Kidney (tissue), 13 donors: ENCODE measurements at regions not wholly inside any gene's neighbourhood (a gene's known extent, or its start where the extent isn't known, plus 50 kb on each side); places are given as distances from the start of the nearest gene placed in this dataset.
A peak's percentile ranks its signal among the peaks of the same experiment; 100 is the strongest.

Experiments
- DNase-seq, 5 donors: peaks; one replicate each; pipeline ENCODE4 v3.0.0-alpha.2; 2013 to 2020
- FAIRE-seq: peaks from 2 replicates; lab custom pipeline; 2012; peaks lifted over from hg19 to GRCh38; lab: Jason Lieb, UNC
- H3K27ac ChIP-seq, 2 donors: one replicate each; pipeline ENCODE4 v1.7.0; 2013; ENCODE audit warnings: low read depth in 2 of 2, low read length in 2 of 2, inconsistent platforms in 1 of 2
- H3K27me3 ChIP-seq: one replicate; pipeline ENCODE4 v1.7.1; 2013; ENCODE audit warnings: low read length, inconsistent platforms; ENCODE audit not compliant: control insufficient read depth, insufficient read depth
- H3K36me3 ChIP-seq, 3 donors: one replicate each; pipeline versions ENCODE4 v1.7.0 to v1.7.1; 2013; ENCODE audit warnings: low read length in 3 of 3, control low read depth in 1 of 3, inconsistent platforms in 1 of 3; ENCODE audit not compliant: insufficient read depth in 3 of 3, control insufficient read depth in 2 of 3
- H3K4me1 ChIP-seq, 3 donors: one replicate each; pipeline versions ENCODE4 v1.7.0 to v1.7.1; 2013; ENCODE audit warnings: low read length in 3 of 3, inconsistent platforms in 1 of 3, low read depth in 1 of 3; ENCODE audit not compliant: control insufficient read depth in 2 of 3, insufficient read depth in 2 of 3
- H3K4me3 ChIP-seq, 3 donors: one replicate each; pipeline versions ENCODE4 v1.7.0 to v1.8.1; 2013; ENCODE audit warnings: low read length in 3 of 3, control low read depth in 1 of 3, inconsistent platforms in 1 of 3
- H3K9ac ChIP-seq, 3 donors: one replicate each; pipeline versions ENCODE4 v1.7.0 to v1.7.1; 2013; ENCODE audit warnings: low read length in 3 of 3, control low read depth in 1 of 3, inconsistent platforms in 1 of 3
- H3K9me3 ChIP-seq, 3 donors: one replicate each; pipeline versions ENCODE4 v1.7.0 to v1.7.1; 2013; ENCODE audit warnings: low read length in 3 of 3, control low read depth in 1 of 3, inconsistent platforms in 1 of 3; ENCODE audit not compliant: control insufficient read depth in 2 of 3, insufficient read depth in 1 of 3
- intact Hi-C: fragments of 100-400 bp; cut with DNase I; formaldehyde crosslinking; loops from one replicate; pipeline ENCODE4 v1.11.1; 2022
- TF ChIP-seq, protein P1 (sequence below): IDR thresholded peaks from 3 replicates; pipeline ENCODE4 v1.5.1; 2012; ENCODE audit warnings: mild to moderate bottlenecking, moderate library complexity, borderline replicate concordance; ENCODE audit not compliant: insufficient read depth; ENCODE audit errors: extremely low read depth
- donor health status: control.
- donor health status: control.
- donor health status: control.
- donor health status: control.
- donor health status: control.
- donor health status: DM: yes; HTN: yes; CAD: no.
- donor health status: Normal renal cell carcinoma (clear cell type).

DNA sequence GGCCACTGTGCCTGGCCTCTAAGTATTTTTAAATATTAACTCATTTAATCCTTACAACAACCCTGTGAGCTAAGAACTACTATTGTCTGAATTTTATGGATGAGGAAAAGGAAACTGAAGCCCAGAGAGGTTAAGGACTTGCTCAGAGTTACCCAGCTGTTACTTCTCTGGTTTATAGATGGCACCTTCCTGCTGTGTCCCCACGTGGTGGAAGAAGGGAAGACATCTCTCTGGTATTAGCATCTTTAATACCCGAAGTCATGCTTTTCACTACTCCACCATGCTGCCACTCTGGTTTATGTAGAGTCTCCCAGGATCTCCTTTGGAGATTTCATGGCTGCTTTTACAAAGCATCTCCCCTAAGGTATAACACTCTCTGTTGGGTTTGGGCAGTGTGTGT lies 105.5 kb upstream of the MKLN1 start:
- TF ChIP-seq, protein P1, sequence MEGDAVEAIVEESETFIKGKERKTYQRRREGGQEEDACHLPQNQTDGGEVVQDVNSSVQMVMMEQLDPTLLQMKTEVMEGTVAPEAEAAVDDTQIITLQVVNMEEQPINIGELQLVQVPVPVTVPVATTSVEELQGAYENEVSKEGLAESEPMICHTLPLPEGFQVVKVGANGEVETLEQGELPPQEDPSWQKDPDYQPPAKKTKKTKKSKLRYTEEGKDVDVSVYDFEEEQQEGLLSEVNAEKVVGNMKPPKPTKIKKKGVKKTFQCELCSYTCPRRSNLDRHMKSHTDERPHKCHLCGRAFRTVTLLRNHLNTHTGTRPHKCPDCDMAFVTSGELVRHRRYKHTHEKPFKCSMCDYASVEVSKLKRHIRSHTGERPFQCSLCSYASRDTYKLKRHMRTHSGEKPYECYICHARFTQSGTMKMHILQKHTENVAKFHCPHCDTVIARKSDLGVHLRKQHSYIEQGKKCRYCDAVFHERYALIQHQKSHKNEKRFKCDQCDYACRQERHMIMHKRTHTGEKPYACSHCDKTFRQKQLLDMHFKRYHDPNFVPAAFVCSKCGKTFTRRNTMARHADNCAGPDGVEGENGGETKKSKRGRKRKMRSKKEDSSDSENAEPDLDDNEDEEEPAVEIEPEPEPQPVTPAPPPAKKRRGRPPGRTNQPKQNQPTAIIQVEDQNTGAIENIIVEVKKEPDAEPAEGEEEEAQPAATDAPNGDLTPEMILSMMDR, result no peak
- Histone ChIP-seq H3K9ac (no peak overlapping the region), H3K4me3 (no peak overlapping the region), H3K36me3 (no peaks in the 10 kb centered on the region), H3K27ac (no peak overlapping the region), H3K27me3 (no peaks in the 10 kb centered on the region), H3K4me1 (peaks cover 0 to 22% (median 14%) of the 10 kb centered on the region in 3 donors), H3K9me3 (no peaks in the 10 kb centered on the region)
- no peak for FAIRE-seq
- DNase-seq, result no peak
- intact Hi-C loops, result no loop called here

DNA sequence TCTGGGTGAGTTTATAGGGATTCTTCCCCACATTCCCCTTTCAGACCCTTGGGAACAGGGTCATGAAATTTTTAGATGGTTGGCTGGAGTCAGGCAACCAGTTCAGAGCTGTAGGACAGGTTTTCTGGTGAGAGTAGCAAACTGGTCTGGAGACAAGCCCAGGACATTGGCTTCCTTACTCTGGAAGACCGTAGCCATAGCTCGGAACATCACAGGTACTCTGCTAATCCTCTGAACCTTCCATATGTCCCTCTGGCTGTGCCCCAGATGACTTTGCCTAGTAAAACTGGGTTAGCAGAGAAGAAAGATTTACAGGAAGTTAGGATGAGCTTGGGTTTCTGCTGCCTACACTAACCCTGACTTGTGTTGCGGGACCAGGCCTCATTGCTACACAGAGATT lies 104.5 kb upstream of the MKLN1 start:
- no peak overlapping the region for H3K27ac ChIP-seq
- intact Hi-C loops, result no loop called here
- TF ChIP-seq, protein P1, result no peak
- no peaks in the 10 kb centered on the region for H3K36me3 ChIP-seq
- no peak overlapping the region for H3K4me3 ChIP-seq
- peaks cover 0 to 22% (median 14%) of the 10 kb centered on the region in 3 donors for H3K4me1 ChIP-seq
- no peak for FAIRE-seq
- no peaks in the 10 kb centered on the region for H3K27me3 ChIP-seq
- no peak overlapping the region for H3K9ac ChIP-seq
- H3K9me3 ChIP-seq, result no peaks in the 10 kb centered on the region
- no peak for DNase-seq

DNA sequence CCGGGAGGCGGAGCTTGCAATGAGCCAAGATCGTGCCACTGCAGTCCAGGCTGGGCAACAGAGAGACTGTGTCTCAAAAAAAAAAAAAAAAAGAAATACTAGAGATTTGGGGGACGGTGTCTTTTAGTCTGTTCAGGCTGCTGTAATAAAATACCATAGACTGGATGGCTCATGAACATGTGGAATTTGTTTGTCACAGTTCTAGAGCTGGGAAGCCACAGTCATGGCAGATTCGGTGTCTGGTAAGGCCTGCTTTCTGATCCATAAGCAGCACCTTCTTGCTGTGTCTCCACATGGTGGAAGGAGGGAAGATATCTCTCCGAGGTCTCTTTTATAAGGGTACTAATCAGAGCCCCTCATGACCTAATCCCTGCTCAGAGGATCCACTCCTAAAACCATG lies 102.7 kb upstream of the MKLN1 start:
- FAIRE-seq, result no peak
- Histone ChIP-seq H3K4me3 (no peak overlapping the region), H3K9ac (no peak overlapping the region), H3K27me3 (no peaks in the 10 kb centered on the region), H3K9me3 (no peaks in the 10 kb centered on the region), H3K36me3 (no peaks in the 10 kb centered on the region), H3K4me1 (peaks cover 0 to 20% (median 14%) of the 10 kb centered on the region in 3 donors), H3K27ac (peak overlapping the region; percentile 73 to 96)
- TF ChIP-seq, protein P1, result no peak
- intact Hi-C loops, result no loop called here
- DNase-seq, result peak in 2 of 5 donors; percentile 23 to 38
